GM12878 (cell line): ENCODE measurements at regions not wholly inside any gene's neighbourhood (a gene's known extent, or its start where the extent isn't known, plus 50 kb on each side); places are given as distances from the start of the nearest gene placed in this dataset.
"Not testable (repeated sequence)": the region's sequence is repeated elsewhere in the genome, so short reads cannot be mapped to it uniquely, and the experiment has no call there.

Experiments
- ATAC-seq: fragments of 200-7000 bp; cut with Tn5 transposase; 3 replicates; pipeline ENCODE4 v1.9.1; 2020; ENCODE audit warnings: mild to moderate bottlenecking, moderate library complexity
- BruUV-seq: library from RNA; stranded (reverse); fragments of 400-500 nt; replicated peaks from 2 replicates; lab custom pipeline; 2021; lab: Mats Ljungman, UMichigan
- CTCF ChIA-PET: fragments of 300-600 bp; sonication (Branson Sonifier 250); formaldehyde crosslinking; extraction: SDS; loops from one replicate; lab custom pipeline; 2021; ENCODE audit warnings: inconsistent platforms; lab: Yijun Ruan, JAX
- POLR2A ChIA-PET: fragments of 350-600 bp; formaldehyde crosslinking; extraction: SDS; loops from one replicate; lab custom pipeline; 2021; ENCODE audit warnings: inconsistent platforms; lab: Charles Lee
- RAD21 ChIA-PET: fragments of 300-600 bp; sonication (Branson Sonifier 250); formaldehyde crosslinking; loops from one replicate; lab custom pipeline; 2023; ENCODE audit warnings: antibody characterized with exemption; ENCODE audit not compliant: unreplicated experiment; lab: Charles Lee
- SMC1A ChIA-PET: fragments of 300-600 bp; sonication (Branson Sonifier 250); formaldehyde crosslinking; loops from one replicate; lab custom pipeline; 2023; ENCODE audit not compliant: unreplicated experiment, uncharacterized antibody; lab: Charles Lee
- DNase-seq: peaks from one replicate; pipeline ENCODE4 v3.0.0-alpha.2; 2011; ENCODE audit warnings: low read depth, low spot score
- FAIRE-seq: peaks from 3 replicates; lab custom pipeline; 2011; peaks lifted over from hg19 to GRCh38; lab: Jason Lieb, UNC
- H2AFZ ChIP-seq: 2 replicates; pipeline ENCODE4 v1.6.0; 2011; ENCODE audit warnings: low read depth, low read length, control low read depth; ENCODE audit not compliant: control insufficient read depth
- H3K27ac ChIP-seq: 2 replicates; pipeline ENCODE4 v1.5.1; 2011; ENCODE audit warnings: control low read depth; ENCODE audit not compliant: control insufficient read depth, insufficient read depth
- H3K27me3 ChIP-seq, 2 experiments: replicated peaks in 1 of 2; 2 replicates each; pipeline versions ENCODE4 v1.6.0 to v1.6.1; 2011; ENCODE audit warnings: low read length in 1 of 2; ENCODE audit not compliant: control insufficient read depth in 2 of 2, insufficient read depth in 2 of 2
- H3K36me3 ChIP-seq, 2 experiments: 2 replicates each; pipeline ENCODE4 v1.5.1; 2011; ENCODE audit warnings: low read length in 1 of 2; ENCODE audit not compliant: control insufficient read depth in 2 of 2, insufficient read depth in 2 of 2
- H3K4me1 ChIP-seq: 2 replicates; pipeline ENCODE4 v1.6.1; 2011; ENCODE audit warnings: mild to moderate bottlenecking, low read length, moderate library complexity, mixed read lengths; ENCODE audit not compliant: control insufficient read depth, insufficient read depth
- H3K4me2 ChIP-seq: 2 replicates; pipeline ENCODE4 v1.6.0; 2011; ENCODE audit warnings: control low read depth; ENCODE audit not compliant: control insufficient read depth, insufficient read depth
- H3K4me3 ChIP-seq: fragments of 200-600 bp; sonication (generic); 2 replicates; pipeline ENCODE4 v1.5.1; 2016
- H3K79me2 ChIP-seq: 2 replicates; pipeline ENCODE4 v1.6.0; 2011; ENCODE audit warnings: low read length; ENCODE audit not compliant: control insufficient read depth, insufficient read depth
- H3K9ac ChIP-seq: 2 replicates; pipeline ENCODE4 v1.8.0; 2011; ENCODE audit warnings: low read length, control low read depth, mixed read lengths; ENCODE audit not compliant: control insufficient read depth, insufficient read depth
- H3K9me3 ChIP-seq: replicated peaks from 3 replicates; pipeline ENCODE4 v1.5.1; 2011; ENCODE audit warnings: mild to moderate bottlenecking, low read length; ENCODE audit not compliant: control insufficient read depth, insufficient read depth
- H4K20me1 ChIP-seq: 2 replicates; pipeline ENCODE4 v1.6.0; 2011; ENCODE audit not compliant: control insufficient read depth, insufficient read depth
- ASH2L ChIP-seq: fragments of 300-600, 200-600 bp; sonication (generic); IDR thresholded peaks from 2 replicates; pipeline ENCODE4 v1.6.1; 2017; ENCODE audit warnings: low read depth, mild to moderate bottlenecking, borderline replicate concordance
- EED ChIP-seq: sonication (generic); IDR thresholded peaks from 2 replicates; pipeline ENCODE4 v1.6.1; 2016; ENCODE audit warnings: antibody characterized with exemption, low read depth
- IKZF2 ChIP-seq, 2 experiments: fragments of 450-650 bp; IDR thresholded peaks; 2 replicates each; pipeline ENCODE4 v1.6.1; 2017; ENCODE audit warnings: mild to moderate bottlenecking in 2 of 2, moderate library complexity in 2 of 2
- YY1 ChIP-seq: IDR thresholded peaks from 2 replicates; pipeline ENCODE4 v1.6.1; 2011; ENCODE audit warnings: low read depth, mild to moderate bottlenecking, low read length
- WGBS: methylation state at CpG from one replicate; pipeline ENCODE4 v1.1.6; 2016; ENCODE audit warnings: low lambda C conversion rate; ENCODE audit not compliant: insufficient replicate concordance, insufficient coverage; ENCODE audit errors: missing lambda C conversion rate; 5-methylcytosine and 5-hydroxymethylcytosine counted together
- in situ Hi-C: fragments of 300-500 bp; cut with MboI; formaldehyde crosslinking; loops from 9 replicates; pipeline ENCODE4 v1.14.3; 2018; ENCODE audit warnings: mixed read lengths
- intact Hi-C: fragments of 100-400 bp; cut with micrococcal nuclease; formaldehyde crosslinking; loops from one replicate; pipeline ENCODE4 v1.14.2; 2022; ENCODE audit not compliant: unreplicated experiment

- FAIRE-seq (no peak), ATAC-seq (no peak), DNase-seq (no peak)
- H3K4me3 ChIP-seq, result no peak overlapping the region
- no peaks in the 10 kb centered on the region for H3K36me3 ChIP-seq
- H3K9me3 ChIP-seq, result no peaks in the 10 kb centered on the region
- SMC1A ChIA-PET, result no interaction called here
- no peak overlapping the region for H3K4me2 ChIP-seq
- H3K9ac ChIP-seq, result no peak overlapping the region
- H4K20me1 ChIP-seq, result no peaks in the 10 kb centered on the region
- WGBS, result 47% methylated on average over 3 of the region's 3 CpGs
- no peaks in the 10 kb centered on the region for H3K27me3 ChIP-seq
- no peak overlapping the region for H2AFZ ChIP-seq
- TF ChIP-seq YY1, result no peak
- TF ChIP-seq EED, result no peak
- no peak for TF ChIP-seq IKZF2 (IDR thresholded peaks at IDR 0.05)
- TF ChIP-seq ASH2L, result no peak
- CTCF ChIA-PET, result no interaction called here
- in situ Hi-C loops, result no loop called here
- BruUV-seq, result no TSS peak
- no peaks in the 10 kb centered on the region for H3K79me2 ChIP-seq
- POLR2A ChIA-PET, result no interaction called here
- peaks cover 3% of the 10 kb centered on the region; the same call in 1 of the 2 replicates for H3K4me1 ChIP-seq
- H3K27ac ChIP-seq, result no peak overlapping the region
- intact Hi-C loops, result loop anchor here (10.0 kb wide), 1 partner anchor 95 kb away; the partner anchor contains the start of gene NANOGP8
- RAD21 ChIA-PET, result no interaction called here
These were observed 94.6 kb upstream of the NANOGP8 start for GRCh38 chr15:35179739-35180138.

GRCh38 chr15:35178186-35178585, 93.1 kb upstream of the NANOGP8 start:
- POLR2A ChIA-PET, in situ Hi-C loops, DNase-seq, H3K27ac ChIP-seq, intact Hi-C loops, FAIRE-seq, RAD21 ChIA-PET, H3K9ac ChIP-seq, H4K20me1 ChIP-seq, H3K9me3 ChIP-seq, H3K4me3 ChIP-seq, H3K36me3 ChIP-seq, ATAC-seq, H2AFZ ChIP-seq, BruUV-seq, H3K79me2 ChIP-seq, CTCF ChIA-PET, H3K4me2 ChIP-seq, H3K4me1 ChIP-seq, H3K27me3 ChIP-seq, SMC1A ChIA-PET: not testable (repeated sequence)
- WGBS, result 0% methylated on average over 1 of the region's 1 CpG
